NCI-H2081 treated with DMSO at 0.1 percent for 48 hours (cell line): ENCODE measurements at regions not wholly inside any gene's neighbourhood (a gene's known extent, or its start where the extent isn't known, plus 50 kb on each side); places are given as distances from the start of the nearest gene placed in this dataset.
A peak's percentile ranks its signal among the peaks of the same experiment; 100 is the strongest.
"Not testable (repeated sequence)": the region's sequence is repeated elsewhere in the genome, so short reads cannot be mapped to it uniquely, and the experiment has no call there.

Experiments
- DNase-seq: peaks from one replicate; lab custom pipeline; 2025; lab: John Stamatoyannopoulos, UW

GRCh38 chr9:96156171-96156974 is 145.6 kb downstream of the HSD17B3 start:
- no peak for DNase-seq

GRCh38 chr9:96154081-96154480 is 147.9 kb downstream of the HSD17B3 start:
- DNase-seq = no peak

GRCh38 chr9:96152550-96152949 is 149.4 kb downstream of the HSD17B3 start:
- DNase-seq = no peak

GRCh38 chr9:96150324-96151227 is 151.4 kb downstream of the HSD17B3 start:
- no peak for DNase-seq

GRCh38 chr9:96149533-96150280 is 152.3 kb downstream of the HSD17B3 start:
- DNase-seq = no peak

- no peak for DNase-seq
Observed at GRCh38 chr9:96148634-96149532, 153.1 kb downstream of the HSD17B3 start.

- not testable (repeated sequence) for DNase-seq
Observed at GRCh38 chr9:96147029-96147428, 154.9 kb downstream of the HSD17B3 start.

- DNase-seq = no peak
Observed at GRCh38 chr9:96141666-96142065, 160.3 kb downstream of the HSD17B3 start.

- DNase-seq = no peak
Observed at GRCh38 chr9:96141128-96141474, 160.9 kb downstream of the HSD17B3 start.

GRCh38 chr9:96140296-96141127 is 161.5 kb downstream of the HSD17B3 start:
- DNase-seq = no peak

- DNase-seq = peak; percentile 89
Observed at GRCh38 chr9:96139592-96140295, 162.2 kb downstream of the HSD17B3 start.

GRCh38 chr9:96138616-96139015 is 163.4 kb downstream of the HSD17B3 start:
- DNase-seq = no peak

GRCh38 chr9:96137671-96138429 is 164.1 kb downstream of the HSD17B3 start:
- DNase-seq = no peak

- DNase-seq = no peak
Observed at GRCh38 chr9:96136992-96137670, 164.8 kb downstream of the HSD17B3 start.

- DNase-seq = no peak
Observed at GRCh38 chr9:96135753-96136290, 166.2 kb downstream of the HSD17B3 start.

- no peak for DNase-seq
Observed at GRCh38 chr9:96135076-96135752, 166.8 kb downstream of the HSD17B3 start.

- no peak for DNase-seq
Observed at GRCh38 chr9:96133321-96134021, 168.5 kb downstream of the HSD17B3 start.
